ENCODE measurements at regions not wholly inside any gene's neighbourhood (a gene's known extent, or its start where the extent isn't known, plus 50 kb on each side); places are given as distances from the start of the nearest gene placed in this dataset.

DNA sequence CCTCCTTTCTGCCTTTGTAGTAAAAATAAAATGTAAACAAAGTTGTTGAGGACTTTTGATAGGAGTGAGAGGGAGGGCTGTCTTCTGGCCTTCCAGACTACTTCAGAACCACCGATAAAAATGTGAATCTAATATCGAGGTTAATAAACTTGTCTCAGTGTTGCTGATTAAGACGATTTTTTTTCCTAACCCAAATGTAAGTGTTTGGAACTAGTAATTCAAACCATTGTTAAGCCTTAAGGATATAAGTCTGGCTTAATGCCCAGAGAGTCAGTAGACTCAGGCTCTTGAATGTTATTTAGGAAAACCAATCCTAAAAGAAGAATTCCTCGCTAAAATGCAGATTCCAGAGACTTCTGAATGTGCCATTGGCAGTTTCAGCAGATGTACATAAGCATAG lies 356.9 kb downstream of the SIPA1L2 start:
- H3K4me3 Mint-ChIP-seq = no peak overlapping the region
- H3K4me1 Mint-ChIP-seq = no peaks in the 10 kb centered on the region
- no peak overlapping the region for H3K27ac Mint-ChIP-seq
- CTCF ChIA-PET = no interaction called here
- no peak for DNase-seq
- peaks cover 35% of the 10 kb centered on the region for H3K27me3 Mint-ChIP-seq
- no peaks in the 10 kb centered on the region for H3K36me3 Mint-ChIP-seq
- H3K9me3 Mint-ChIP-seq = no peaks in the 10 kb centered on the region

DNA sequence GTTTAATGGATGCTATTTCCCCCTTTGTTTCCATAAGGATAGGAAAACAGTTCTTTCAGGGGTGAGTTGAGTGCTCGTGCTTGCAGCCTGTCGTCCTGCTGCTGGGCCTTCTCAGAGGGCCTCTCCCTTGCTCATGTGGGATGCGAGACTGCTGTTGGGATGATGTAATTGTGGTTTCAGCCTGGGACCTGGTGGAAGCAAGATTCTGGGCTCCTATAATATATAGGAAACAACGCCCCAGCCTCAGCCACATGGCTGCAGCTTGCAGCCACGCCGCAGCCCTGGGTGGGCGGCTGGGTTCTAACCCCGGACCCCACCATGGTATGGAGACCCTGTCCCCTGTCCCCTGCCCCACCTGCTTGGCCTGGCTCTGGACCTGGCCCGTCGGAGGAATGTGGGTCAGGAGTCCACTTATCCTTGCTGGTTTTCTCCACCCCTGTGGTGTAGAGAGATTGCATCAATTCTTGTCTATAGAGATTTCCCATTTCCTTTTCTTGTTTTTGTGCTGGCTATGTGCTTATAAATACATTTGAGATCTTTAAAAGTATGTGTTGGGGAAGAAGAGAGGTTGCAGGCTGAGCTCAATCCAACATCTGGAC lies 357.8 kb downstream of the SIPA1L2 start:
- no peaks in the 10 kb centered on the region for H3K36me3 Mint-ChIP-seq
- H3K27ac Mint-ChIP-seq = no peak overlapping the region
- peaks cover 44% of the 10 kb centered on the region for H3K27me3 Mint-ChIP-seq
- CTCF ChIA-PET = no interaction called here
- no peak overlapping the region for H3K4me3 Mint-ChIP-seq
- no peaks in the 10 kb centered on the region for H3K9me3 Mint-ChIP-seq
- no peak for DNase-seq
- no peaks in the 10 kb centered on the region for H3K4me1 Mint-ChIP-seq

DNA sequence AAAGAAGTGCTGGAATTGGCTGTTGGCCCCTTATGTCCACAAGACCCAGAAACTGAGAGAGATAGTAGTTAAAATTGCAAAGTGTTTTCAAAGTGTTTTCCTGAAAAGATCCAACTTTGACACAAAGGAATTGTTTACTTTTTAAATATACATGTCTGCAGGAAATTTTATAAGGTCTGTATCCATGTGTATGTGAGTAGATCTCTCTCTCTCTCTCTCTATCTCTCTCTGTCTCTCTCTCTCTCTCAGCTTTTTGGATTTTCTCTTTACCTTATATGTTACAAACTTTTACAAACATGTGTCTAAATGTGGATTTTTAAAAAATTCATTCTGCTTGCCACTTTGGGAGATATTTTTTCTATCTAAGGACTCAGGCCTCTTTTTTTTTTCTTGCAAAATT lies 358.6 kb downstream of the SIPA1L2 start:
- Mint-ChIP-seq H3K36me3 (no peaks in the 10 kb centered on the region), H3K9me3 (no peaks in the 10 kb centered on the region), H3K27ac (no peak overlapping the region), H3K4me1 (no peaks in the 10 kb centered on the region), H3K27me3 (peaks cover 39% of the 10 kb centered on the region), H3K4me3 (no peak overlapping the region)
- CTCF ChIA-PET = no interaction called here
- no peak for DNase-seq

- no peaks in the 10 kb centered on the region for H3K4me1 Mint-ChIP-seq
- H3K9me3 Mint-ChIP-seq = no peaks in the 10 kb centered on the region
- CTCF ChIA-PET = no interaction called here
- no peak overlapping the region for H3K4me3 Mint-ChIP-seq
- H3K36me3 Mint-ChIP-seq = no peaks in the 10 kb centered on the region
- DNase-seq = no peak
- H3K27ac Mint-ChIP-seq = no peak overlapping the region
- peaks cover 43% of the 10 kb centered on the region for H3K27me3 Mint-ChIP-seq
These were observed 359.9 kb downstream of the SIPA1L2 start for GRCh38 chr1:232269988-232270387.

GRCh38 chr1:232267837-232268598 lies 361.9 kb downstream of the SIPA1L2 start:
- Mint-ChIP-seq H3K27ac (no peak overlapping the region), H3K36me3 (no peaks in the 10 kb centered on the region)

GRCh38 chr1:232267092-232267836 lies 362.7 kb downstream of the SIPA1L2 start:
- no peak for DNase-seq
- no peaks in the 10 kb centered on the region for H3K36me3 Mint-ChIP-seq
- H3K4me1 Mint-ChIP-seq = no peaks in the 10 kb centered on the region
- peaks cover 36% of the 10 kb centered on the region for H3K27me3 Mint-ChIP-seq
- CTCF ChIA-PET = no interaction called here
- H3K4me3 Mint-ChIP-seq = no peak overlapping the region
- no peak overlapping the region for H3K27ac Mint-ChIP-seq
- H3K9me3 Mint-ChIP-seq = no peaks in the 10 kb centered on the region

More at GRCh38 chr1:232267837-232268598, 361.9 kb downstream of the SIPA1L2 start:
- H3K27me3 Mint-ChIP-seq = peaks cover 39% of the 10 kb centered on the region
- DNase-seq = no peak
- CTCF ChIA-PET = no interaction called here
- no peaks in the 10 kb centered on the region for H3K9me3 Mint-ChIP-seq
- no peaks in the 10 kb centered on the region for H3K4me1 Mint-ChIP-seq
- H3K4me3 Mint-ChIP-seq = no peak overlapping the region

DNA sequence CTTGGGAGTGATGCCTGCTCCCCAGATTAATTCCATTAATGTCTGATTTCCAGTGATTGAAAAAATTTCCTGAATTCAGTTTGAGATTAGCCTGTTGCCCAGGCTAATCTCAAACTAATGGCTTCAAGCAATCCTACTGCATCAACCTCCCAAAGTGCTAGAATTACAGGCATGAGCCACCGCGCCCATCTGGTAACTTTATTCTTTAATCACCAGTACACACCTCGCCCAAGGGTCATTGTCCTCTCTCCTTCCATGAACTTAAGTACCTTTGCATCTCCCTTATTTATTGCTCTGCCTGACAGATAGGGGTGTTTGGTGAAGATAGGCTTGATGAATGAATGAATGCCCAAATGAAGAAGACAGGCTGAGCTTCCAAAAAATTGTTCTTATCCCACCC lies 366.5 kb downstream of the SIPA1L2 start:
- no peak overlapping the region for H3K27ac Mint-ChIP-seq
- DNase-seq = no peak
- no peaks in the 10 kb centered on the region for H3K36me3 Mint-ChIP-seq
- no peaks in the 10 kb centered on the region for H3K4me1 Mint-ChIP-seq
- H3K4me3 Mint-ChIP-seq = no peak overlapping the region
- peaks cover 42% of the 10 kb centered on the region for H3K27me3 Mint-ChIP-seq
- no peaks in the 10 kb centered on the region for H3K9me3 Mint-ChIP-seq
- CTCF ChIA-PET = no interaction called here

DNA sequence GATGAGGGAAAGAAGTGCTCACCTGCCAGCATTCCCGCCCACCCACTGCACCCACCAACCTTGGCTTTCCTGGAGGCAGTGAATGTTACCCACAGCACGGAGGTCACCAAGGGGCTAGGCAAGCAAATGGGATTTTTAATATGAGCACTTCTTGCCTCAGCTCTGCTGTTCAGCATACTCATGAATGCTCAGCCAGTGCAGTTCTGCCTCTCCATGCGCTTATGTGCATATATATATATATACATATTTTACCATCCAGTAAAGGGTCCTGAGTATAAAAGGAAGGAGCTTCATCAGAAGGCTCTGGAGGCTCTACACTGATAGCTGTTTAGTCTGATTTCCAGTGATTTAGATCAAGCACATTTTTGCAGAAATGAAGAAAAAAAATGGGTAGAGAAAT lies 366.9 kb downstream of the SIPA1L2 start:
- CTCF ChIA-PET = no interaction called here
- Mint-ChIP-seq H3K9me3 (no peaks in the 10 kb centered on the region), H3K4me3 (no peak overlapping the region), H3K4me1 (no peaks in the 10 kb centered on the region), H3K36me3 (no peaks in the 10 kb centered on the region), H3K27ac (no peak overlapping the region), H3K27me3 (peaks cover 42% of the 10 kb centered on the region)
- no peak for DNase-seq

GRCh38 chr1:232260861-232261260 lies 369.1 kb downstream of the SIPA1L2 start:
- Mint-ChIP-seq H3K36me3 (no peaks in the 10 kb centered on the region), H3K9me3 (no peaks in the 10 kb centered on the region), H3K27me3 (peaks cover 35% of the 10 kb centered on the region), H3K4me1 (no peaks in the 10 kb centered on the region), H3K4me3 (no peak overlapping the region), H3K27ac (no peak overlapping the region)
- CTCF ChIA-PET = no interaction called here
- no peak for DNase-seq

DNA sequence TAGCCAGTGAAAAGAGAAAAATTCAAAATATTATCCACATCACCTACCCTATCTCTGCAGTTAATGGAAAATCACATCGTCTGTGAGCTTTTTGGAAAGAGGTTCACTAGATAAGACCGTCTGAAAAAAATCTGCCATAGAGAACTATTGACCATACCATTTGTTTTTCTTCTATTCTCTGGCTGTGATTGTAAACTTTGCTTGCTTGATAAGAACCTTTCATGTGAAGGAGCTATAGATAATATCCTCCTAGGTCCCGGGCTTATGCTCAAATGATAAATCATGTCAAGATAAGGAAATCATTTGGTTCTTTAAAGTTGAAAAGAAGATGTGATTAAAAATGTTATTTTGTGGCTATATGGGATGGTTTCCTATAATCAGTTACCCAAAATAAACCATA lies 369.9 kb downstream of the SIPA1L2 start:
- no peak for DNase-seq
- no peaks in the 10 kb centered on the region for H3K9me3 Mint-ChIP-seq
- no peak overlapping the region for H3K4me3 Mint-ChIP-seq
- no peaks in the 10 kb centered on the region for H3K4me1 Mint-ChIP-seq
- no peaks in the 10 kb centered on the region for H3K36me3 Mint-ChIP-seq
- H3K27ac Mint-ChIP-seq = no peak overlapping the region
- CTCF ChIA-PET = no interaction called here
- peaks cover 32% of the 10 kb centered on the region for H3K27me3 Mint-ChIP-seq

DNA sequence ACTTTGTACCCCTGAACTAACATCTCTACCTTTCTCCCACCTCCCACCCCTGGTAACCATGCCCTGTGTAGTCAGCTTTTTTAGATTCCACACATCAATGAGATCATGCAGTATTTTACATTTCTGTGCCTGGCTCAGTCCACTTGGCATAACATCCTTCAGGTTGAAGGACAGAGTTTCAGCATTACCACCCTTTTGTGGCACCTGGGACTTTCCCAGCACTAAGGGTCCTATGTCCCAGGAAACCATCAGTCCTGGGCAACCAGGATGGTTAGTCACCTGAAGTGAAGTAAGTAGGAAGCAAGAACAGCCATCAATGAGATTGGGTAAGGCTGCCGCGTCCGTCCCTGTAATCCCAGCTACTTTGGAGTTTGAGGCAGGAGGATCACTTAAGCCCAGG lies 370.6 kb downstream of the SIPA1L2 start:
- H3K9me3 Mint-ChIP-seq = no peaks in the 10 kb centered on the region

DNA sequence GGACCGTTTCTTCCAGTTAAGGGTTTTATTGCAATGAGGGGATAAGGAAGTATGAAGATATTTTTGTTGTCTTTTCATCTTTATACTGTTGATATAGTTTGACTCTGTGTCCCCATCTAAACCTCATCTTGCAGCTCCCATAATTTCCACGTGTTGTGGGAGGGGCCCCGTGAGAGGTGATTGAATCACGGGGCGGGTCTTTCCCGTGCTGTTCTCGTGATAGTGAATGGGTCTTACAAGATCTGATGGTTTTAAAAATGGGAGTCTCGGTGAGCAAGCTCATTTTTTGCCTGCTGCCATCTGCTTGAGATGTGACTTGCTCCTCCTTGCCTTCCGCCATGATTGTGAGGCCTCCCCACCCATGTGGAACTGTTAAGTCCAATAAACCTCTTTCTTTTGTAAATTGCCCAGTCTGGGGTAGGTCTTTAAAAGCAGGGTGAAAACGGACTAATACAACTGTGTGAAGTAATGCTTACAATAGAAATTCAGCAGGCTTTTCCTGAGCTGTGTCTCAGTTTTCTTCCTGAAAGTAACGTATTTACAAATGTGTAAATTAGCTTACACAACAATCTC lies 377.3 kb downstream of the SIPA1L2 start:
- no peaks in the 10 kb centered on the region for H3K36me3 Mint-ChIP-seq
- CTCF ChIA-PET = no interaction called here
- peaks cover 24% of the 10 kb centered on the region for H3K27me3 Mint-ChIP-seq

More for the DNA sequence above, 370.6 kb downstream of the SIPA1L2 start:
- peaks cover 32% of the 10 kb centered on the region for H3K27me3 Mint-ChIP-seq
- no peaks in the 10 kb centered on the region for H3K36me3 Mint-ChIP-seq
- CTCF ChIA-PET = no interaction called here
- no peaks in the 10 kb centered on the region for H3K4me1 Mint-ChIP-seq
- no peak overlapping the region for H3K27ac Mint-ChIP-seq
- DNase-seq = no peak
- H3K4me3 Mint-ChIP-seq = no peak overlapping the region

GRCh38 chr1:232250838-232251237 lies 379.1 kb downstream of the SIPA1L2 start:
- Mint-ChIP-seq H3K9me3 (no peaks in the 10 kb centered on the region), H3K4me1 (peaks cover 2% of the 10 kb centered on the region), H3K36me3 (no peaks in the 10 kb centered on the region), H3K4me3 (no peak overlapping the region), H3K27ac (no peak overlapping the region), H3K27me3 (peaks cover 24% of the 10 kb centered on the region)
- CTCF ChIA-PET = no interaction called here
- no peak for DNase-seq

More for the DNA sequence above, 377.3 kb downstream of the SIPA1L2 start:
- Mint-ChIP-seq H3K4me1 (peaks cover 2% of the 10 kb centered on the region), H3K9me3 (no peaks in the 10 kb centered on the region), H3K27ac (no peak overlapping the region), H3K4me3 (no peak overlapping the region)
- no peak for DNase-seq

- Mint-ChIP-seq H3K27me3 (peaks cover 24% of the 10 kb centered on the region), H3K9me3 (no peaks in the 10 kb centered on the region), H3K4me1 (peaks cover 2% of the 10 kb centered on the region), H3K36me3 (no peaks in the 10 kb centered on the region), H3K27ac (no peak overlapping the region), H3K4me3 (no peak overlapping the region)
- DNase-seq = no peak
- CTCF ChIA-PET = no interaction called here
These were observed 379.8 kb downstream of the SIPA1L2 start for GRCh38 chr1:232249861-232250777.

Measured in activated naive CD4-positive, alpha-beta T cell treated with anti-CD3 and anti-CD28 coated beads, Interleukin-2, amount 10 ng/mL, durations not matched to agents 7 days and 5 days (primary cell).